AG04450 (cell line): ENCODE measurements at regions not wholly inside any gene's neighbourhood (a gene's known extent, or its start where the extent isn't known, plus 50 kb on each side); places are given as distances from the start of the nearest gene placed in this dataset.

Experiments
- CTCF ChIA-PET: fragments of 300-600, 350-600 bp; formaldehyde crosslinking; extraction: SDS; loops from one replicate; lab custom pipeline; 2022; ENCODE audit warnings: antibody characterized with exemption, inconsistent platforms; lab: Charles Lee
- POLR2A ChIA-PET: fragments of 350-600 bp; formaldehyde crosslinking; extraction: SDS; loops from one replicate; lab custom pipeline; 2021; ENCODE audit warnings: antibody characterized with exemption, inconsistent platforms; lab: Yijun Ruan, JAX
- DNase-seq: peaks from one replicate; pipeline ENCODE4 v3.0.0-alpha.2; 2011; ENCODE audit warnings: low read depth, low spot score
- H3K27ac ChIP-seq: one replicate; pipeline ENCODE4 v1.5.1; 2012; ENCODE audit warnings: low read depth, low read length, control low read depth
- H3K27me3 ChIP-seq: one replicate; pipeline ENCODE4 v1.6.0; 2012; ENCODE audit warnings: low read length; ENCODE audit not compliant: control insufficient read depth, insufficient read depth
- H3K4me3 ChIP-seq: 2 replicates; pipeline ENCODE4 v1.5.1; 2011; ENCODE audit warnings: mild to moderate bottlenecking, low read depth, low read length, control low read depth
- H3K9me3 ChIP-seq: 2 replicates; pipeline ENCODE4 v1.5.1; 2012; ENCODE audit warnings: low read length; ENCODE audit not compliant: control insufficient read depth, insufficient read depth
- TF ChIP-seq, protein P1 (sequence below): IDR thresholded peaks from 2 replicates; pipeline ENCODE4 v1.5.1; 2011; ENCODE audit warnings: low read depth, low read length, control low read depth, inconsistent platforms

DNA sequence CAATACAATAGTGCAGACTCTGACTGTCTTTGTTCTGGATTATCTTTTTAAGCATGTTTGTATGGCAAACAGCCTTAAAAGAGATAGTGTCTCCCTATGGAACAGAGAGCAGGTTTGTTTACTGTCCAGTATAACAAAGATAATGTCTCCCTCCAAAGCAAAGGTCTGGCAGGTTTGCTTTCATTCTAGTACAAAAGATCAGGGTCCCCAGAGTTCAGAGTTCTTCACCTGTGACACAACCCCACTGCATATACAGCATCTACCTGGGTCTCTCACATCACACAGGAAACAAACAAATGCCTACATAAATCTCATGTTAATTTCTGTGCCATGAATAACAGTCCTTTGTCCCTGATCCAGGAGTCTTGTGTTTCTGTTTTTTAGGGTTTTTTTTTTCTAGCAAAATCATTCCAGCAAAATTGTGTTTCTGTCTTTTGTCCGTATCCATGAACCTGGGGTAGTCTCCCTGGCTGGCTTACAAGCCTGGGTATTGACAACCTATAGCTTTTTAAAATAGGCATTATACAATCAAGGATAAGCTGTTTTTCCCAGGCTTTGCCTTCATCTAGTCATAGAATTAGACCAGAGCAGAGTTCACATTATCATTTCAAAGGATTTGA lies 89.4 kb upstream of the PTBP2 start:
- Histone ChIP-seq H3K27me3 (no peaks in the 10 kb centered on the region), H3K4me3 (no peak overlapping the region), H3K27ac (no peak overlapping the region), H3K9me3 (no peaks in the 10 kb centered on the region)
- DNase-seq: no peak
- POLR2A ChIA-PET: no interaction called here
- TF ChIP-seq, protein P1, sequence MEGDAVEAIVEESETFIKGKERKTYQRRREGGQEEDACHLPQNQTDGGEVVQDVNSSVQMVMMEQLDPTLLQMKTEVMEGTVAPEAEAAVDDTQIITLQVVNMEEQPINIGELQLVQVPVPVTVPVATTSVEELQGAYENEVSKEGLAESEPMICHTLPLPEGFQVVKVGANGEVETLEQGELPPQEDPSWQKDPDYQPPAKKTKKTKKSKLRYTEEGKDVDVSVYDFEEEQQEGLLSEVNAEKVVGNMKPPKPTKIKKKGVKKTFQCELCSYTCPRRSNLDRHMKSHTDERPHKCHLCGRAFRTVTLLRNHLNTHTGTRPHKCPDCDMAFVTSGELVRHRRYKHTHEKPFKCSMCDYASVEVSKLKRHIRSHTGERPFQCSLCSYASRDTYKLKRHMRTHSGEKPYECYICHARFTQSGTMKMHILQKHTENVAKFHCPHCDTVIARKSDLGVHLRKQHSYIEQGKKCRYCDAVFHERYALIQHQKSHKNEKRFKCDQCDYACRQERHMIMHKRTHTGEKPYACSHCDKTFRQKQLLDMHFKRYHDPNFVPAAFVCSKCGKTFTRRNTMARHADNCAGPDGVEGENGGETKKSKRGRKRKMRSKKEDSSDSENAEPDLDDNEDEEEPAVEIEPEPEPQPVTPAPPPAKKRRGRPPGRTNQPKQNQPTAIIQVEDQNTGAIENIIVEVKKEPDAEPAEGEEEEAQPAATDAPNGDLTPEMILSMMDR: no peak
- CTCF ChIA-PET: no interaction called here

DNA sequence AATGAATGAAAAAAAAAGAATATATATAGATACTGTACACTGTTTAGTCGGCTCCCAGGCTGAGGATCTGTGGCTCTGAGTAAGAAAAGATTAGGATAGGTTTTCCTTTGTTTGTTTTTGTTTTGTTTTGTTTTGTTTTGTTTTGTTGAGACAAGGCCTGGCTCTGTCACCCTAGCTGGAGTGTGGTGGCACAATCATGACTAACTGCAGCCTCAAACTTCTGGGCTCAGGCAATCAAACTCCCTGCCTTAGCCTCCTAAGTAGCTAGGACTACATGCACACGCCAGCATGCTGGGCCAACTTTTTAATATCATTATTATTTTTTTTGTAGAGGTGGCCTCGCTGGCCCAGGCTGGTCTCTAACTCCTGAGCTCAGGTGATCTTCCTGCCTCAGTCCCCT lies 87.9 kb upstream of the PTBP2 start:
- CTCF ChIA-PET: no interaction called here
- no peaks in the 10 kb centered on the region for H3K9me3 ChIP-seq
- H3K27me3 ChIP-seq: no peaks in the 10 kb centered on the region
- DNase-seq: no peak
- POLR2A ChIA-PET: no interaction called here
- TF ChIP-seq, protein P1: no peak
- H3K27ac ChIP-seq: no peak overlapping the region
- no peak overlapping the region for H3K4me3 ChIP-seq

DNA sequence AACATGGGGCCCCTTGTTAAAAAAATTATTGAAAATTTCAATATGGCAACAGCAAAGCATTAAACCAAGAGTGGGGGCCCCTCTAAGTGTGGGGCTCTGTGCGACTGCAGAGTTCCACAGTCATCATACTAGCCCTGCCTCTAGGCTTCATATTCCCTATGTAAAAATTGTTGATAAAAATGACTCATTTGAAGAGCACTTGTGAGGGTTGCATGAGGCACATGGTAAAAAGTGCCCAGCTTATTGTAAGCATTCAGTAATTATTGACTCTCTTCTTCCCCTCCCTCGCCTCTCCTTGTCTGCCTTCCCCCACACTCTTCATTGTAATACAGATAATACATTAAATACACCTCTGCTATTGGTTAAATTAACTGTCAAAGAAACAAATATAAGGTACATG lies 86.7 kb upstream of the PTBP2 start:
- H3K27me3 ChIP-seq: no peaks in the 10 kb centered on the region
- no peaks in the 10 kb centered on the region for H3K9me3 ChIP-seq
- POLR2A ChIA-PET: no interaction called here
- H3K4me3 ChIP-seq: no peak overlapping the region
- TF ChIP-seq, protein P1: no peak
- no peak overlapping the region for H3K27ac ChIP-seq
- DNase-seq: no peak
- CTCF ChIA-PET: interaction anchor here (0.6 kb wide), 1 partner anchor 410 kb away, joined by 3 read pairs; no protein-coding TSS in a partner anchor

DNA sequence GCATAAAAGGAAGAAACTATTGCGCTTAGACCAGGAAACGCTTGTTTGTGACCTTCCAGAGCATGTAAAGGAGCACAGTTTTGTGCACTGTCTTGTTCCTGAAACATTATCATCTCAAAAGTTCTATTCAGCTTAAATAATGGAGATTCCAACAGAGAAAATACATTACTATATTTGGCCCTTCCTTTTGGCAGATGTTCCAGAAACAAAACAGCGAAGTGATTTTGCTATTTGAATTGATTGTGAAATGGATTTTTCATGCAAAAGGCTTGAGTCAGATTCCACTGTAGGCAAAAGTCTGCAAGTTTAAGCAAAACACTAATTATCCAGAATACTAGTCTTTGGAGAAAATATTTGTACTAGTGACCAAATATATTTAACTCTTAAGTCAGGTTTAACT lies 80.3 kb upstream of the PTBP2 start:
- no peaks in the 10 kb centered on the region for H3K9me3 ChIP-seq

DNA sequence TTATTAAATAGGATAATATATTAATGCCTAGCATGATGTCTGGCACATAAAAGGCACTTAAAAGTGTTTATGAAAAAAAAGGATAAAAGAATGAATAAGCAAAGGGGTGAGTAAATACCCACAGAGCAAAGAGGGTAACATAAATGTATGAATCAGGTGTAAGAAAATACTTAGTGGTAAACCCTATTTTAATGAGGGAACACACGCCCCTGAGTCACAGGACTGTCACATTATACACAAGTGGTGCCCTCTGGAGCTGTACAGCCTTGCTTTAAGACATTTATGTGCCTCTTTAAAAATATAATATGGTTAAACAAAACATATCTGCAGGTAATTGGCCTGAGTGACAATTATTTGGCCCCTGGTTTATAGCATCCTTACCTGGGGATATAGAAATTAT lies 78.1 kb upstream of the PTBP2 start:
- no peak for DNase-seq
- Histone ChIP-seq H3K27ac (no peak overlapping the region), H3K4me3 (no peak overlapping the region), H3K27me3 (no peaks in the 10 kb centered on the region), H3K9me3 (no peaks in the 10 kb centered on the region)
- ChIA-PET CTCF (no interaction called here), POLR2A (no interaction called here)
- TF ChIP-seq, protein P1: no peak

More for the DNA sequence above, 80.3 kb upstream of the PTBP2 start:
- DNase-seq: no peak
- TF ChIP-seq, protein P1: no peak
- Histone ChIP-seq H3K27me3 (no peaks in the 10 kb centered on the region), H3K27ac (no peak overlapping the region), H3K4me3 (no peak overlapping the region)
- CTCF ChIA-PET: no interaction called here
- POLR2A ChIA-PET: no interaction called here
